Activated CD4-positive, alpha-beta T cell treated with anti-CD3 and anti-CD28 coated beads, Interleukin-2, amount 50 U/mL, for 4 hours (primary cell): ENCODE measurements at regions not wholly inside any gene's neighbourhood (a gene's known extent, or its start where the extent isn't known, plus 50 kb on each side); places are given as distances from the start of the nearest gene placed in this dataset.

Experiments
- DNase-seq, 2 experiments: peaks; one replicate each; pipeline ENCODE4 v3.0.0-alpha.2; 2020

GRCh38 chr6:169937389-169938261 is 186.2 kb downstream of the ERMARD start:
- DNase-seq = no peak

- no peak for DNase-seq
Measured at GRCh38 chr6:169936355-169936975, 185.0 kb downstream of the ERMARD start.

GRCh38 chr6:169935861-169936260 is 184.4 kb downstream of the ERMARD start:
- no peak for DNase-seq

GRCh38 chr6:169935348-169935718 is 183.9 kb downstream of the ERMARD start:
- DNase-seq = no peak

- no peak for DNase-seq
Measured at GRCh38 chr6:169934699-169935347, 183.4 kb downstream of the ERMARD start.

GRCh38 chr6:169933839-169934698 is 182.6 kb downstream of the ERMARD start:
- DNase-seq = no peak

- no peak for DNase-seq
Measured at GRCh38 chr6:169933251-169933821, 181.9 kb downstream of the ERMARD start.

- no peak for DNase-seq
Measured at GRCh38 chr6:169932491-169932890, 181.1 kb downstream of the ERMARD start.

- DNase-seq = no peak
Measured at GRCh38 chr6:169931261-169931660, 179.8 kb downstream of the ERMARD start.

GRCh38 chr6:169930799-169931198 is 179.4 kb downstream of the ERMARD start:
- DNase-seq = no peak

GRCh38 chr6:169927711-169928110 is 176.3 kb downstream of the ERMARD start:
- no peak for DNase-seq

GRCh38 chr6:169926617-169927417 is 175.4 kb downstream of the ERMARD start:
- no peak for DNase-seq

- no peak for DNase-seq
Measured at GRCh38 chr6:169923468-169924464, 172.3 kb downstream of the ERMARD start.

- DNase-seq = no peak
Measured at GRCh38 chr6:169921853-169922824, 170.7 kb downstream of the ERMARD start.

GRCh38 chr6:169921217-169921616 is 169.8 kb downstream of the ERMARD start:
- DNase-seq = no peak

- no peak for DNase-seq
Measured at GRCh38 chr6:169920359-169921020, 169.1 kb downstream of the ERMARD start.

GRCh38 chr6:169918954-169919549 is 167.6 kb downstream of the ERMARD start:
- DNase-seq = no peak
